Dedifferentiated amniotic fluid mesenchymal stem cell (primary cell): ENCODE measurements at regions not wholly inside any gene's neighbourhood (a gene's known extent, or its start where the extent isn't known, plus 50 kb on each side); places are given as distances from the start of the nearest gene placed in this dataset.
"Not testable (repeated sequence)": the region's sequence is repeated elsewhere in the genome, so short reads cannot be mapped to it uniquely, and the experiment has no call there.

Experiments used
- DNase-seq: peaks from one replicate; pipeline ENCODE4 v3.0.0-alpha.2; 2016; ENCODE audit errors: extremely low spot score

GRCh38 chr6:67231092-67231491 is 1404.0 kb upstream of the ADGRB3 start:
- no peak for DNase-seq

GRCh38 chr6:67224989-67225388 is 1410.1 kb upstream of the ADGRB3 start:
- DNase-seq = no peak

GRCh38 chr6:67221226-67221625 is 1413.9 kb upstream of the ADGRB3 start:
- no peak for DNase-seq

- DNase-seq = no peak
Observed at GRCh38 chr6:67219346-67219745, 1415.7 kb upstream of the ADGRB3 start.

- no peak for DNase-seq
Observed at GRCh38 chr6:67212584-67212983, 1422.5 kb upstream of the ADGRB3 start.

GRCh38 chr6:67210450-67210849 is 1424.6 kb upstream of the ADGRB3 start:
- no peak for DNase-seq

GRCh38 chr6:67201563-67201962 is 1433.5 kb upstream of the ADGRB3 start:
- no peak for DNase-seq

- DNase-seq = no peak
Observed at GRCh38 chr6:67200626-67201403, 1434.3 kb upstream of the ADGRB3 start.

GRCh38 chr6:67199425-67199824 is 1435.7 kb upstream of the ADGRB3 start:
- no peak for DNase-seq

- DNase-seq = no peak
Observed at GRCh38 chr6:67190733-67191132, 1444.3 kb upstream of the ADGRB3 start.

- no peak for DNase-seq
Observed at GRCh38 chr6:67184405-67184804, 1450.7 kb upstream of the ADGRB3 start.

GRCh38 chr6:67175101-67175500 is 1460.0 kb upstream of the ADGRB3 start:
- DNase-seq = no peak

- DNase-seq = no peak
Observed at GRCh38 chr6:67165606-67166005, 1458.6 kb upstream of the EYS start.

- no peak for DNase-seq
Observed at GRCh38 chr6:67160820-67161219, 1453.8 kb upstream of the EYS start.

- DNase-seq = no peak
Observed at GRCh38 chr6:67141005-67141404, 1434.0 kb upstream of the EYS start.

GRCh38 chr6:67133973-67134372 is 1426.9 kb upstream of the EYS start:
- DNase-seq = no peak

- DNase-seq = no peak
Observed at GRCh38 chr6:67131827-67132226, 1424.8 kb upstream of the EYS start.

GRCh38 chr6:67129780-67130179 is 1422.8 kb upstream of the EYS start:
- DNase-seq = no peak

GRCh38 chr6:67127041-67127440 is 1420.0 kb upstream of the EYS start:
- no peak for DNase-seq

GRCh38 chr6:67121115-67121514 is 1414.1 kb upstream of the EYS start:
- DNase-seq = no peak

GRCh38 chr6:67112120-67112519 is 1405.1 kb upstream of the EYS start:
- no peak for DNase-seq

GRCh38 chr6:67102743-67103142 is 1395.7 kb upstream of the EYS start:
- no peak for DNase-seq

- not testable (repeated sequence) for DNase-seq
Observed at GRCh38 chr6:67095618-67096226, 1388.7 kb upstream of the EYS start.
